H9 (cell line): ENCODE measurements at regions not wholly inside any gene's neighbourhood (a gene's known extent, or its start where the extent isn't known, plus 50 kb on each side); places are given as distances from the start of the nearest gene placed in this dataset.

Source experiments
- DNase-seq: peaks from one replicate; pipeline ENCODE4 v3.0.0-alpha.2; 2017
- H2AFZ ChIP-seq: one replicate; pipeline ENCODE4 v1.6.1; 2013; ENCODE audit warnings: mild to moderate bottlenecking, low read length, control low read depth, moderate library complexity
- H2AK5ac ChIP-seq: 2 replicates; pipeline ENCODE4 v1.6.1; 2013; ENCODE audit warnings: low read length, control low read depth, mixed read lengths; ENCODE audit not compliant: insufficient read length
- H2BK120ac ChIP-seq: one replicate; pipeline ENCODE4 v1.6.1; 2013; ENCODE audit warnings: low read depth, mild to moderate bottlenecking, low read length, control low read depth, inconsistent platforms; ENCODE audit not compliant: poor library complexity, severe bottlenecking
- H2BK12ac ChIP-seq: 2 replicates; pipeline ENCODE4 v1.6.1; 2013; ENCODE audit warnings: low read length, control low read depth, mixed read lengths, low read depth; ENCODE audit not compliant: insufficient read length
- H2BK15ac ChIP-seq: 2 replicates; pipeline ENCODE4 v1.6.1; 2013; ENCODE audit warnings: low read depth, low read length, control low read depth
- H2BK20ac ChIP-seq: one replicate; pipeline ENCODE4 v1.6.1; 2013; ENCODE audit warnings: low read depth, mild to moderate bottlenecking, low read length, control low read depth, inconsistent platforms; ENCODE audit not compliant: poor library complexity, severe bottlenecking
- H2BK5ac ChIP-seq: 2 replicates; pipeline ENCODE4 v1.6.1; 2013; ENCODE audit warnings: low read length, control low read depth, mixed read lengths; ENCODE audit not compliant: insufficient read length
- H3K14ac ChIP-seq: 2 replicates; pipeline ENCODE4 v1.6.1; 2013; ENCODE audit warnings: low read length, control low read depth; ENCODE audit not compliant: insufficient read depth
- H3K18ac ChIP-seq: 2 replicates; pipeline ENCODE4 v1.6.1; 2013; ENCODE audit warnings: low read depth, mild to moderate bottlenecking, mixed read lengths, low read length, control low read depth; ENCODE audit not compliant: insufficient read length
- H3K23ac ChIP-seq: 2 replicates; pipeline ENCODE4 v1.6.1; 2013; ENCODE audit warnings: low read length, control low read depth, mixed read lengths, low read depth; ENCODE audit not compliant: insufficient read length
- H3K23me2 ChIP-seq: 2 replicates; pipeline ENCODE4 v1.6.1; 2013; ENCODE audit warnings: low read depth, mild to moderate bottlenecking, mixed read lengths, low read length, control low read depth; ENCODE audit not compliant: insufficient read length, poor library complexity, severe bottlenecking
- H3K27ac ChIP-seq: 2 replicates; pipeline ENCODE4 v1.5.1; 2013; ENCODE audit warnings: low read length, control low read depth, mixed read lengths, low read depth; ENCODE audit not compliant: insufficient read length
- H3K27me3 ChIP-seq: 2 replicates; pipeline ENCODE4 v1.6.1; 2013; ENCODE audit warnings: low read length, control low read depth, inconsistent platforms; ENCODE audit not compliant: insufficient read depth
- H3K4ac ChIP-seq: 2 replicates; pipeline ENCODE4 v1.6.1; 2013; ENCODE audit warnings: low read depth, mild to moderate bottlenecking, control low read depth, inconsistent platforms, low read length, moderate library complexity
- H3K4me1 ChIP-seq: 2 replicates; pipeline ENCODE4 v1.6.1; 2013; ENCODE audit warnings: low read length, control low read depth, inconsistent platforms; ENCODE audit not compliant: insufficient read depth
- H3K4me2 ChIP-seq: 2 replicates; pipeline ENCODE4 v1.6.1; 2013; ENCODE audit warnings: low read length, control low read depth, mixed read lengths; ENCODE audit not compliant: insufficient read length, insufficient read depth
- H3K56ac ChIP-seq: 2 replicates; pipeline ENCODE4 v1.6.1; 2013; ENCODE audit warnings: low read depth, mild to moderate bottlenecking, mixed read lengths, low read length, control low read depth; ENCODE audit not compliant: insufficient read length
- H3K79me1 ChIP-seq: 2 replicates; pipeline ENCODE4 v1.6.1; 2013; ENCODE audit warnings: low read depth, mild to moderate bottlenecking, moderate library complexity, low read length, control low read depth, inconsistent platforms; ENCODE audit not compliant: insufficient read depth, poor library complexity, severe bottlenecking
- H3K79me2 ChIP-seq: 2 replicates; pipeline ENCODE4 v1.6.1; 2013; ENCODE audit warnings: low read length, control low read depth, inconsistent platforms; ENCODE audit not compliant: insufficient read depth
- H3K9ac ChIP-seq: 2 replicates; pipeline ENCODE4 v1.6.1; 2013; ENCODE audit warnings: low read length, control low read depth, mixed read lengths; ENCODE audit not compliant: insufficient read length; ENCODE audit errors: extremely low read depth
- H3K9me3 ChIP-seq: one replicate; pipeline ENCODE4 v1.6.1; 2013; ENCODE audit warnings: low read depth, low read length, inconsistent platforms; ENCODE audit not compliant: control insufficient read depth
- H3T11ph ChIP-seq: one replicate; pipeline ENCODE4 v1.6.1; 2013; ENCODE audit warnings: mild to moderate bottlenecking, low read length, control low read depth, inconsistent platforms
- H4K20me1 ChIP-seq: one replicate; pipeline ENCODE4 v1.6.1; 2013; ENCODE audit not compliant: control insufficient read depth, insufficient read length, insufficient read depth
- H4K5ac ChIP-seq: 2 replicates; pipeline ENCODE4 v1.6.1; 2013; ENCODE audit warnings: low read depth, mild to moderate bottlenecking, mixed read lengths, low read length, control low read depth; ENCODE audit not compliant: insufficient read length
- H4K8ac ChIP-seq: replicated peaks from 2 replicates; pipeline ENCODE4 v1.6.1; 2013; ENCODE audit warnings: low read length, control low read depth, mixed read lengths, low read depth; ENCODE audit not compliant: insufficient read length
- H4K91ac ChIP-seq: 2 replicates; pipeline ENCODE4 v1.6.1; 2013; ENCODE audit warnings: low read depth, mild to moderate bottlenecking, moderate library complexity, mixed read lengths, low read length, control low read depth; ENCODE audit not compliant: insufficient read length
- H3K27ac Mint-ChIP-seq, 3 experiments: 2 replicates in 2 of 3; 3 replicates in 1 of 3; pipeline ENCODE4 v1.8.0; 2020 to 2021; ENCODE audit warnings: mixed read lengths in 3 of 3, mild to moderate bottlenecking in 1 of 3, moderate library complexity in 1 of 3
- H3K27me3 Mint-ChIP-seq: 2 replicates; pipeline ENCODE4 v1.8.0; 2021; ENCODE audit warnings: low read depth, mild to moderate bottlenecking, moderate library complexity, mixed read lengths
- H3K36me3 Mint-ChIP-seq, 3 experiments: 2 replicates in 2 of 3; 3 replicates in 1 of 3; pipeline ENCODE4 v1.8.0; 2020 to 2021; ENCODE audit warnings: low read depth in 3 of 3, mixed read lengths in 3 of 3; ENCODE audit not compliant: insufficient read depth in 1 of 3
- H3K4me1 Mint-ChIP-seq, 2 experiments: 2 replicates each; pipeline ENCODE4 v1.8.0; 2020; ENCODE audit warnings: mixed read lengths in 2 of 2
- H3K4me3 Mint-ChIP-seq, 2 experiments: 2 replicates in 1 of 2; 3 replicates in 1 of 2; pipeline ENCODE4 v1.8.0; 2020 to 2021; ENCODE audit warnings: mild to moderate bottlenecking in 2 of 2, mixed read lengths in 2 of 2, moderate library complexity in 1 of 2
- H3K9me3 Mint-ChIP-seq, 2 experiments: 2 replicates in 1 of 2; 3 replicates in 1 of 2; pipeline ENCODE4 v1.8.0; 2020; ENCODE audit warnings: mild to moderate bottlenecking in 2 of 2, mixed read lengths in 2 of 2, moderate library complexity in 1 of 2
- WGBS: extraction: QIAGEN DNeasy Blood & Tissue Kit; methylation state at CpG from one replicate; pipeline ENCODE4 v1.1.7; 2013; ENCODE audit warnings: missing lambda C conversion rate, low lambda C conversion rate, mixed read lengths; ENCODE audit not compliant: insufficient read length; ENCODE audit errors: extremely low coverage; 5-methylcytosine and 5-hydroxymethylcytosine counted together
- TF ChIP-seq, protein P1 (sequence below): fragments of 200-600 bp; sonication (generic); conservative IDR thresholded peaks from 3 replicates; pipeline ENCODE4 v1.8.0; 2021; ENCODE audit warnings: antibody characterized with exemption, mild to moderate bottlenecking

DNA sequence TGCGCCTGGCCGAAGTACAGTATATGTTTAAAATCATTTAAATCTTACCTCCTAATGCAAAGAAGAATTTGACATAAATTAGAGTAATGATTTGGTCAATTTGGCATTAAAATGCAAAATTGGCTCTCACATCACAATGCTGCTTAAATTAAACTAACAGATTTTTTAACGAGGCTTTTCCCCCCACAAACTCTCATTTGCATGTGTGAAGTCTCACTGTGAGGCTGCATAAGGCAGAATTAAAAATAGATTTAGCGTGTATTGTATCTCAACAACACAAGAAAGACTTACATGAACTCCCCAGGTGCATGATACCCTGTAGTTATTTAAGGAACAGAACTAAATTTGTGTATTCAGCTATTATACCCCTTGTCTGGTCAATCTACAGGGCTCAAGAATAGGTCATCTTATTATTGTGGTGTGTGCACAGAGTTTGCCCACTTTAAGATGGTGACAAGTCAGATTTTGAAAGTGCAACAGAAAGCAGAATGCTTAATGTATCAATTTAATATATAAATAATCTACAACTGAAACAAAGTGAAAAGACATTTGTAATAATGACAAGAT, 897.9 kb downstream of the EPHA3 start:
- no peak overlapping the region for H3K27ac Mint-ChIP-seq
- Histone ChIP-seq H2BK120ac (no peak overlapping the region), H3K4ac (no peak overlapping the region), H3K14ac (no peak overlapping the region), H3K9me3 (no peaks in the 10 kb centered on the region), H3K56ac (no peak overlapping the region), H3K4me1 (peaks cover 3% of the 10 kb centered on the region; the same call in 1 of the 2 replicates), H3K79me1 (no peaks in the 10 kb centered on the region), H2BK15ac (no peak overlapping the region), H2BK20ac (no peak overlapping the region), H3K9ac (no peak overlapping the region), H3K79me2 (no peaks in the 10 kb centered on the region), H3K27ac (no peak overlapping the region), H2BK5ac (no peak overlapping the region), H2AFZ (no peak overlapping the region), H2AK5ac (no peak overlapping the region), H3K23ac (no peak overlapping the region), H3K4me2 (no peak overlapping the region), H4K8ac (no peak overlapping the region), H4K20me1 (no peaks in the 10 kb centered on the region), H3K23me2 (no peaks in the 10 kb centered on the region), H4K5ac (no peak overlapping the region), H3K18ac (no peak overlapping the region), H4K91ac (no peak overlapping the region), H3T11ph (no peak overlapping the region), H3K27me3 (no peaks in the 10 kb centered on the region), H2BK12ac (no peak overlapping the region)
- WGBS, result no CpG with 5 or more reads among the region's 4 CpGs
- 0 out of 7 replicates have a peak, but pooled peaks cover 0 to 5% (median 0%) of the 10 kb centered on the region in 3 experiments for H3K36me3 Mint-ChIP-seq
- TF ChIP-seq, protein P1, sequence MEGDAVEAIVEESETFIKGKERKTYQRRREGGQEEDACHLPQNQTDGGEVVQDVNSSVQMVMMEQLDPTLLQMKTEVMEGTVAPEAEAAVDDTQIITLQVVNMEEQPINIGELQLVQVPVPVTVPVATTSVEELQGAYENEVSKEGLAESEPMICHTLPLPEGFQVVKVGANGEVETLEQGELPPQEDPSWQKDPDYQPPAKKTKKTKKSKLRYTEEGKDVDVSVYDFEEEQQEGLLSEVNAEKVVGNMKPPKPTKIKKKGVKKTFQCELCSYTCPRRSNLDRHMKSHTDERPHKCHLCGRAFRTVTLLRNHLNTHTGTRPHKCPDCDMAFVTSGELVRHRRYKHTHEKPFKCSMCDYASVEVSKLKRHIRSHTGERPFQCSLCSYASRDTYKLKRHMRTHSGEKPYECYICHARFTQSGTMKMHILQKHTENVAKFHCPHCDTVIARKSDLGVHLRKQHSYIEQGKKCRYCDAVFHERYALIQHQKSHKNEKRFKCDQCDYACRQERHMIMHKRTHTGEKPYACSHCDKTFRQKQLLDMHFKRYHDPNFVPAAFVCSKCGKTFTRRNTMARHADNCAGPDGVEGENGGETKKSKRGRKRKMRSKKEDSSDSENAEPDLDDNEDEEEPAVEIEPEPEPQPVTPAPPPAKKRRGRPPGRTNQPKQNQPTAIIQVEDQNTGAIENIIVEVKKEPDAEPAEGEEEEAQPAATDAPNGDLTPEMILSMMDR, result no peak
- DNase-seq, result no peak
- peaks cover 6 to 18% of the 10 kb centered on the region in 2 experiments for H3K4me1 Mint-ChIP-seq
- no peaks in the 10 kb centered on the region for H3K27me3 Mint-ChIP-seq
- peaks cover 0 to 8% of the 10 kb centered on the region in 2 experiments; a peak in 3 of 5 replicates for H3K9me3 Mint-ChIP-seq
- H3K4me3 Mint-ChIP-seq, result no peak overlapping the region
